ENCODE measurements at regions not wholly inside any gene's neighbourhood (a gene's known extent, or its start where the extent isn't known, plus 50 kb on each side); places are given as distances from the start of the nearest gene placed in this dataset.

- TF ChIP-seq CTCF (conservative IDR thresholded peaks at IDR 0.05), result no peak
- TF ChIP-seq ZFX (IDR thresholded peaks at IDR 0.05), result no peak
Observed at GRCh38 chr17:63137163-63137562, 171.1 kb downstream of the TANC2 start.

Measured in C4-2B (cell line).